ENCODE measurements at regions not wholly inside any gene's neighbourhood (a gene's known extent, or its start where the extent isn't known, plus 50 kb on each side); places are given as distances from the start of the nearest gene placed in this dataset.

GRCh38 chr10:85459906-85460305 is 906.7 kb downstream of the GRID1 start:
- TF ChIP-seq CTCF (IDR thresholded peaks at IDR 0.05) (no peak), SP1 (CRISPR knock-in tag; conservative IDR thresholded peaks at IDR 0.05) (no peak), NR3C1 (CRISPR knock-in tag; conservative IDR thresholded peaks at IDR 0.05; ENCODE audit: low read depth) (no peak), ELF4 (CRISPR knock-in tag; IDR thresholded peaks at IDR 0.05; ENCODE audit: low read depth) (no peak), TP53 (CRISPR knock-in tag; IDR thresholded peaks at IDR 0.05) (no peak), TEAD1 (CRISPR knock-in tag; IDR thresholded peaks at IDR 0.05) (no peak), ZNF416 (CRISPR knock-in tag; IDR thresholded peaks at IDR 0.05) (no peak), OVOL2 (CRISPR knock-in tag; IDR thresholded peaks at IDR 0.05; ENCODE audit: borderline replicate concordance) (no peak), TEAD4 (CRISPR knock-in tag; IDR thresholded peaks at IDR 0.05) (no peak)
- TF ChIP-seq, protein P1, sequence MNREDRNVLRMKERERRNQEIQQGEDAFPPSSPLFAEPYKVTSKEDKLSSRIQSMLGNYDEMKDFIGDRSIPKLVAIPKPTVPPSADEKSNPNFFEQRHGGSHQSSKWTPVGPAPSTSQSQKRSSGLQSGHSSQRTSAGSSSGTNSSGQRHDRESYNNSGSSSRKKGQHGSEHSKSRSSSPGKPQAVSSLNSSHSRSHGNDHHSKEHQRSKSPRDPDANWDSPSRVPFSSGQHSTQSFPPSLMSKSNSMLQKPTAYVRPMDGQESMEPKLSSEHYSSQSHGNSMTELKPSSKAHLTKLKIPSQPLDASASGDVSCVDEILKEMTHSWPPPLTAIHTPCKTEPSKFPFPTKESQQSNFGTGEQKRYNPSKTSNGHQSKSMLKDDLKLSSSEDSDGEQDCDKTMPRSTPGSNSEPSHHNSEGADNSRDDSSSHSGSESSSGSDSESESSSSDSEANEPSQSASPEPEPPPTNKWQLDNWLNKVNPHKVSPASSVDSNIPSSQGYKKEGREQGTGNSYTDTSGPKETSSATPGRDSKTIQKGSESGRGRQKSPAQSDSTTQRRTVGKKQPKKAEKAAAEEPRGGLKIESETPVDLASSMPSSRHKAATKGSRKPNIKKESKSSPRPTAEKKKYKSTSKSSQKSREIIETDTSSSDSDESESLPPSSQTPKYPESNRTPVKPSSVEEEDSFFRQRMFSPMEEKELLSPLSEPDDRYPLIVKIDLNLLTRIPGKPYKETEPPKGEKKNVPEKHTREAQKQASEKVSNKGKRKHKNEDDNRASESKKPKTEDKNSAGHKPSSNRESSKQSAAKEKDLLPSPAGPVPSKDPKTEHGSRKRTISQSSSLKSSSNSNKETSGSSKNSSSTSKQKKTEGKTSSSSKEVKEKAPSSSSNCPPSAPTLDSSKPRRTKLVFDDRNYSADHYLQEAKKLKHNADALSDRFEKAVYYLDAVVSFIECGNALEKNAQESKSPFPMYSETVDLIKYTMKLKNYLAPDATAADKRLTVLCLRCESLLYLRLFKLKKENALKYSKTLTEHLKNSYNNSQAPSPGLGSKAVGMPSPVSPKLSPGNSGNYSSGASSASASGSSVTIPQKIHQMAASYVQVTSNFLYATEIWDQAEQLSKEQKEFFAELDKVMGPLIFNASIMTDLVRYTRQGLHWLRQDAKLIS (CRISPR knock-in tag; IDR thresholded peaks at IDR 0.05; ENCODE audit: borderline replicate concordance), result no peak

Measured in WTC11 (cell line).